ENCODE measurements at regions not wholly inside any gene's neighbourhood (a gene's known extent, or its start where the extent isn't known, plus 50 kb on each side); places are given as distances from the start of the nearest gene placed in this dataset.
"Not testable (repeated sequence)": the region's sequence is repeated elsewhere in the genome, so short reads cannot be mapped to it uniquely, and the experiment has no call there.

GRCh38 chr13:64206430-64207225 lies 2791.0 kb upstream of the PCDH20 start:
- TF ChIP-seq POLR2A (IDR thresholded peaks at IDR 0.05; ENCODE audit: low read length) (no peak), GATA1 (IDR thresholded peaks at IDR 0.05; ENCODE audit: low read depth, low read length) (no peak)

GRCh38 chr13:64202517-64202916 lies 2786.9 kb upstream of the PCDH20 start:
- TF ChIP-seq GATA1 (IDR thresholded peaks at IDR 0.05; ENCODE audit: low read depth, low read length): no peak
- TF ChIP-seq POLR2A (IDR thresholded peaks at IDR 0.05; ENCODE audit: low read length): no peak
- no peak for DNase-seq

More at GRCh38 chr13:64206430-64207225, 2791.0 kb upstream of the PCDH20 start:
- no peak for DNase-seq

- TF ChIP-seq GATA1 (IDR thresholded peaks at IDR 0.05; ENCODE audit: low read depth, low read length): no peak
- no peak for TF ChIP-seq POLR2A (IDR thresholded peaks at IDR 0.05; ENCODE audit: low read length)
- no peak for DNase-seq
Observed at GRCh38 chr13:64197232-64197631, 2781.6 kb upstream of the PCDH20 start.

GRCh38 chr13:64186503-64187250 lies 2771.0 kb upstream of the PCDH20 start:
- no peak for DNase-seq
- TF ChIP-seq GATA1 (IDR thresholded peaks at IDR 0.05; ENCODE audit: low read depth, low read length) (no peak), POLR2A (IDR thresholded peaks at IDR 0.05; ENCODE audit: low read length) (no peak)

- DNase-seq: no peak
- TF ChIP-seq GATA1 (IDR thresholded peaks at IDR 0.05; ENCODE audit: low read depth, low read length) (no peak), POLR2A (IDR thresholded peaks at IDR 0.05; ENCODE audit: low read length) (no peak)
Observed at GRCh38 chr13:64186071-64186470, 2770.4 kb upstream of the PCDH20 start.

- TF ChIP-seq GATA1 (IDR thresholded peaks at IDR 0.05; ENCODE audit: low read depth, low read length) (no peak), POLR2A (IDR thresholded peaks at IDR 0.05; ENCODE audit: low read length) (no peak)
- no peak for DNase-seq
Observed at GRCh38 chr13:64180756-64181155, 2765.1 kb upstream of the PCDH20 start.

GRCh38 chr13:64165826-64166225 lies 2750.2 kb upstream of the PCDH20 start:
- TF ChIP-seq POLR2A (IDR thresholded peaks at IDR 0.05; ENCODE audit: low read length) (no peak), GATA1 (IDR thresholded peaks at IDR 0.05; ENCODE audit: low read depth, low read length) (no peak)
- DNase-seq: no peak

- no peak for TF ChIP-seq POLR2A (IDR thresholded peaks at IDR 0.05; ENCODE audit: low read length)
- no peak for TF ChIP-seq GATA1 (IDR thresholded peaks at IDR 0.05; ENCODE audit: low read depth, low read length)
- no peak for DNase-seq
Observed at GRCh38 chr13:64164435-64164834, 2748.8 kb upstream of the PCDH20 start.

GRCh38 chr13:64160479-64160878 lies 2744.8 kb upstream of the PCDH20 start:
- no peak for TF ChIP-seq GATA1 (IDR thresholded peaks at IDR 0.05; ENCODE audit: low read depth, low read length)
- TF ChIP-seq POLR2A (IDR thresholded peaks at IDR 0.05; ENCODE audit: low read length): no peak
- DNase-seq: no peak

- TF ChIP-seq GATA1 (IDR thresholded peaks at IDR 0.05; ENCODE audit: low read depth, low read length) (no peak), POLR2A (IDR thresholded peaks at IDR 0.05; ENCODE audit: low read length) (no peak)
- no peak for DNase-seq
Observed at GRCh38 chr13:64158908-64159307, 2743.3 kb upstream of the PCDH20 start.

GRCh38 chr13:64154514-64154913 lies 2738.9 kb upstream of the PCDH20 start:
- DNase-seq: no peak
- TF ChIP-seq GATA1 (IDR thresholded peaks at IDR 0.05; ENCODE audit: low read depth, low read length) (no peak), POLR2A (IDR thresholded peaks at IDR 0.05; ENCODE audit: low read length) (no peak)

- TF ChIP-seq POLR2A (IDR thresholded peaks at IDR 0.05; ENCODE audit: low read length) (no peak), GATA1 (IDR thresholded peaks at IDR 0.05; ENCODE audit: low read depth, low read length) (no peak)
- DNase-seq: no peak
Observed at GRCh38 chr13:64130600-64130999, 2715.0 kb upstream of the PCDH20 start.

- no peak for TF ChIP-seq POLR2A (IDR thresholded peaks at IDR 0.05; ENCODE audit: low read length)
- TF ChIP-seq GATA1 (IDR thresholded peaks at IDR 0.05; ENCODE audit: low read depth, low read length): no peak
- DNase-seq: no peak
Observed at GRCh38 chr13:64130171-64130570, 2714.5 kb upstream of the PCDH20 start.

- no peak for DNase-seq
- TF ChIP-seq GATA1 (IDR thresholded peaks at IDR 0.05; ENCODE audit: low read depth, low read length) (no peak), POLR2A (IDR thresholded peaks at IDR 0.05; ENCODE audit: low read length) (no peak)
Observed at GRCh38 chr13:64127856-64128255, 2712.2 kb upstream of the PCDH20 start.

GRCh38 chr13:64127192-64127591 lies 2711.5 kb upstream of the PCDH20 start:
- no peak for DNase-seq
- TF ChIP-seq POLR2A (IDR thresholded peaks at IDR 0.05; ENCODE audit: low read length) (no peak), GATA1 (IDR thresholded peaks at IDR 0.05; ENCODE audit: low read depth, low read length) (no peak)

GRCh38 chr13:64121023-64121709 lies 2705.5 kb upstream of the PCDH20 start:
- not testable (repeated sequence) for DNase-seq
